Thyroid gland (tissue), 4 donors: ENCODE measurements at regions not wholly inside any gene's neighbourhood (a gene's known extent, or its start where the extent isn't known, plus 50 kb on each side); places are given as distances from the start of the nearest gene placed in this dataset.

Experiments used
- DNase-seq, 2 donors: peaks; one replicate each; pipeline ENCODE4 v3.0.0-alpha.2; 2019
- H3K27ac ChIP-seq, 3 donors: fragments of 200-600 bp; sonication (generic); 1 replicate in 2 of 3; 2 replicates in 1 of 3; pipeline ENCODE4 v1.5.1; 2016 to 2019; ENCODE audit warnings: mild to moderate bottlenecking in 1 of 3, moderate library complexity in 1 of 3
- H3K27me3 ChIP-seq: fragments of 200-600 bp; sonication (generic); one replicate; pipeline ENCODE4 v1.5.1; 2019
- H3K36me3 ChIP-seq, 2 donors: fragments of 200-600 bp; sonication (generic); one replicate each; pipeline ENCODE4 v1.5.1; 2016 to 2019
- H3K4me1 ChIP-seq, 2 donors: fragments of 200-600 bp; sonication (generic); one replicate each; pipeline ENCODE4 v1.5.1; 2017 to 2019
- H3K4me3 ChIP-seq, 3 donors: fragments of 200-600 bp; sonication (generic); replicated peaks in 1 of 3; 1 replicate in 2 of 3; 2 replicates in 1 of 3; pipeline ENCODE4 v1.5.1; 2016; ENCODE audit warnings: mild to moderate bottlenecking in 1 of 3
- H3K9me3 ChIP-seq: fragments of 200-600 bp; sonication (generic); one replicate; pipeline ENCODE4 v1.5.1; 2017
- CTCF ChIP-seq, 6 experiments: fragments of 200-600 bp in 3 of 6; fragments of 450-650 bp in 3 of 6; sonication (generic) in 3 of 6; IDR thresholded peaks; one replicate each; pipeline ENCODE4 v1.5.1; 2016 to 2019; ENCODE audit warnings: antibody characterized with exemption in 6 of 6, mild to moderate bottlenecking in 2 of 6, inconsistent platforms in 1 of 6, moderate library complexity in 1 of 6
- POLR2A ChIP-seq, 2 donors: fragments of 450-650 bp; IDR thresholded peaks; one replicate each; pipeline ENCODE4 v1.6.1; 2017; ENCODE audit warnings: antibody characterized with exemption in 2 of 2, mild to moderate bottlenecking in 2 of 2, moderate library complexity in 1 of 2
- WGBS, 2 donors: methylation state at CpG; one replicate each; pipeline ENCODE4 v1.1.5; 2017; 5-methylcytosine and 5-hydroxymethylcytosine counted together
- intact Hi-C: fragments of 100-400 bp; cut with DNase I; formaldehyde crosslinking; loops from one replicate; pipeline ENCODE4 v1.15.1; 2023

- Histone ChIP-seq H3K27me3 (no peaks in the 10 kb centered on the region), H3K4me3 (no peak overlapping the region), H3K9me3 (no peaks in the 10 kb centered on the region), H3K27ac (no peak overlapping the region), H3K4me1 (peaks cover 0 to 13% of the 10 kb centered on the region in 2 donors), H3K36me3 (no peaks in the 10 kb centered on the region)
- 76 to 78% methylated on average over 8 of the region's 8 CpGs for WGBS, 2 donors
- no peak for DNase-seq
- intact Hi-C loops: no loop called here
- TF ChIP-seq POLR2A (IDR thresholded peaks at IDR 0.05): no peak
- no peak for TF ChIP-seq CTCF (IDR thresholded peaks at IDR 0.05)
Measured at GRCh38 chr22:48085901-48086645, 1323.6 kb downstream of the TBC1D22A start.

GRCh38 chr22:48084729-48085050 lies 1322.2 kb downstream of the TBC1D22A start:
- no peak for TF ChIP-seq CTCF (IDR thresholded peaks at IDR 0.05)
- TF ChIP-seq POLR2A (IDR thresholded peaks at IDR 0.05): no peak
- Histone ChIP-seq H3K27ac (no peak overlapping the region), H3K9me3 (no peaks in the 10 kb centered on the region), H3K27me3 (no peaks in the 10 kb centered on the region), H3K4me3 (no peak overlapping the region), H3K36me3 (no peaks in the 10 kb centered on the region), H3K4me1 (peaks cover 0 to 6% of the 10 kb centered on the region in 2 donors)
- intact Hi-C loops: no loop called here
- 78% methylated on average over 10 to 11 of the region's 11 CpGs for WGBS, 2 donors
- no peak for DNase-seq

GRCh38 chr22:48084041-48084728 lies 1321.7 kb downstream of the TBC1D22A start:
- peaks cover 0 to under 1% of the 10 kb centered on the region in 2 donors for H3K4me1 ChIP-seq
- no peaks in the 10 kb centered on the region for H3K36me3 ChIP-seq
- intact Hi-C loops: no loop called here
- DNase-seq: no peak
- 58 to 63% methylated on average over 10 to 11 of the region's 13 CpGs for WGBS, 2 donors
- TF ChIP-seq CTCF (IDR thresholded peaks at IDR 0.05) (no peak), POLR2A (IDR thresholded peaks at IDR 0.05) (no peak)
- no peak overlapping the region for H3K4me3 ChIP-seq
- H3K27me3 ChIP-seq: no peaks in the 10 kb centered on the region
- H3K9me3 ChIP-seq: no peaks in the 10 kb centered on the region
- H3K27ac ChIP-seq: no peak overlapping the region

- intact Hi-C loops: no loop called here
- TF ChIP-seq CTCF (IDR thresholded peaks at IDR 0.05) (no peak), POLR2A (IDR thresholded peaks at IDR 0.05) (no peak)
- DNase-seq: no peak
- 83 to 84% methylated on average over 10 of the region's 10 CpGs for WGBS, 2 donors
- H3K9me3 ChIP-seq: no peaks in the 10 kb centered on the region
- no peak overlapping the region for H3K27ac ChIP-seq
- H3K4me1 ChIP-seq: no peaks in the 10 kb centered on the region
- H3K4me3 ChIP-seq: no peak overlapping the region
- H3K27me3 ChIP-seq: no peaks in the 10 kb centered on the region
- no peaks in the 10 kb centered on the region for H3K36me3 ChIP-seq
Measured at GRCh38 chr22:48083502-48083901, 1321.1 kb downstream of the TBC1D22A start.

GRCh38 chr22:48082284-48082683 lies 1319.8 kb downstream of the TBC1D22A start:
- DNase-seq: no peak
- intact Hi-C loops: no loop called here
- 79 to 82% methylated on average over 5 to 6 of the region's 6 CpGs for WGBS, 2 donors
- no peak for TF ChIP-seq CTCF (IDR thresholded peaks at IDR 0.05)
- no peak for TF ChIP-seq POLR2A (IDR thresholded peaks at IDR 0.05)
- Histone ChIP-seq H3K27ac (no peak overlapping the region), H3K4me1 (no peaks in the 10 kb centered on the region), H3K4me3 (no peak overlapping the region), H3K36me3 (no peaks in the 10 kb centered on the region), H3K27me3 (no peaks in the 10 kb centered on the region), H3K9me3 (no peaks in the 10 kb centered on the region)
